CD14-positive monocyte (primary cell): ENCODE measurements at regions not wholly inside any gene's neighbourhood (a gene's known extent, or its start where the extent isn't known, plus 50 kb on each side); places are given as distances from the start of the nearest gene placed in this dataset.

ENCODE experiments used
- DNase-seq, 3 donors: peaks; one replicate each; pipeline ENCODE4 v3.0.0-alpha.2; 2011 to 2022
- H2AFZ ChIP-seq: 2 replicates; pipeline ENCODE4 v1.6.0; 2012; ENCODE audit warnings: mild to moderate bottlenecking, low read depth, low read length, inconsistent platforms; ENCODE audit not compliant: insufficient read depth, poor library complexity, severe bottlenecking
- H3K27ac ChIP-seq, 2 donors: 1 replicate in 1 of 2; 2 replicates in 1 of 2; pipeline ENCODE4 v1.5.1; 2012 to 2013; ENCODE audit warnings: low read length in 2 of 2, control low read depth in 1 of 2, inconsistent platforms in 1 of 2, low read depth in 1 of 2, mild to moderate bottlenecking in 1 of 2
- H3K27me3 ChIP-seq, 2 donors: one replicate each; pipeline versions ENCODE4 v1.6.0 to v1.6.1; 2011 to 2013; ENCODE audit warnings: low read length in 2 of 2; ENCODE audit not compliant: control insufficient read depth in 2 of 2, insufficient read depth in 2 of 2
- H3K36me3 ChIP-seq, 2 donors: replicated peaks in 1 of 2; 1 replicate in 1 of 2; 2 replicates in 1 of 2; pipeline versions ENCODE4 v1.5.1 to v1.6.1; 2012 to 2013; ENCODE audit warnings: low read length in 2 of 2, control low read depth in 1 of 2, inconsistent platforms in 1 of 2, mild to moderate bottlenecking in 1 of 2; ENCODE audit not compliant: insufficient read depth in 2 of 2, control insufficient read depth in 1 of 2
- H3K4me1 ChIP-seq, 2 donors: 1 replicate in 1 of 2; 2 replicates in 1 of 2; pipeline versions ENCODE4 v1.5.1 to v1.6.1; 2012 to 2013; ENCODE audit warnings: low read length in 2 of 2, control low read depth in 1 of 2, inconsistent platforms in 1 of 2, mild to moderate bottlenecking in 1 of 2, moderate library complexity in 1 of 2; ENCODE audit not compliant: insufficient read depth in 2 of 2, control insufficient read depth in 1 of 2
- H3K4me2 ChIP-seq: replicated peaks from 2 replicates; pipeline ENCODE3; 2012; ENCODE audit warnings: low read length, moderate library complexity, mild to moderate bottlenecking; ENCODE audit not compliant: poor library complexity, severe bottlenecking; ENCODE audit errors: extremely low read depth
- H3K4me3 ChIP-seq, 3 experiments: fragments of 200-600 bp in 1 of 3; sonication (generic) in 1 of 3; replicated peaks in 1 of 3; 1 replicate in 2 of 3; 2 replicates in 1 of 3; pipeline ENCODE4 v1.5.1; 2011 to 2013; ENCODE audit warnings: low read length in 3 of 3, mild to moderate bottlenecking in 3 of 3, control low read depth in 2 of 3, low read depth in 2 of 3, inconsistent platforms in 1 of 3, moderate library complexity in 1 of 3
- H3K79me2 ChIP-seq: 2 replicates; pipeline ENCODE4 v1.6.0; 2012; ENCODE audit warnings: mild to moderate bottlenecking, control low read depth, inconsistent platforms, low read length, moderate library complexity; ENCODE audit not compliant: insufficient read depth
- H3K9ac ChIP-seq: 2 replicates; pipeline ENCODE4 v1.6.0; 2017; ENCODE audit warnings: low read length, mild to moderate bottlenecking; ENCODE audit not compliant: insufficient read depth, poor library complexity, severe bottlenecking
- H3K9me3 ChIP-seq, 2 donors: replicated peaks in 1 of 2; 1 replicate in 1 of 2; 2 replicates in 1 of 2; pipeline versions ENCODE4 v1.5.1 to v1.6.1; 2012 to 2013; ENCODE audit warnings: low read length in 2 of 2, control low read depth in 1 of 2; ENCODE audit not compliant: control insufficient read depth in 1 of 2, insufficient read depth in 1 of 2
- H4K20me1 ChIP-seq: 2 replicates; pipeline ENCODE4 v1.6.0; 2012; ENCODE audit warnings: mild to moderate bottlenecking, low read length, control low read depth, moderate library complexity; ENCODE audit not compliant: insufficient read depth
- H3K27ac Mint-ChIP-seq, 7 donors: one replicate each; pipeline ENCODE4 v1.8.0; 2020; ENCODE audit warnings: mild to moderate bottlenecking in 7 of 7, mixed read lengths in 7 of 7, moderate library complexity in 6 of 7, inconsistent platforms in 2 of 7
- H3K27me3 Mint-ChIP-seq, 3 donors: one replicate each; pipeline ENCODE4 v1.8.0; 2021 to 2022; ENCODE audit warnings: low read depth in 3 of 3, mild to moderate bottlenecking in 3 of 3, mixed read lengths in 3 of 3, moderate library complexity in 3 of 3, inconsistent platforms in 1 of 3
- H3K36me3 Mint-ChIP-seq, 2 donors: one replicate each; pipeline ENCODE4 v1.8.0; 2020; ENCODE audit warnings: mixed read lengths in 2 of 2, inconsistent platforms in 1 of 2, mild to moderate bottlenecking in 1 of 2
- H3K4me1 Mint-ChIP-seq: one replicate; pipeline ENCODE4 v1.8.0; 2020; ENCODE audit warnings: mild to moderate bottlenecking, mixed read lengths
- H3K4me3 Mint-ChIP-seq, 2 donors: one replicate each; pipeline ENCODE4 v1.8.0; 2020; ENCODE audit warnings: mild to moderate bottlenecking in 2 of 2, mixed read lengths in 2 of 2, moderate library complexity in 1 of 2
- H3K9me3 Mint-ChIP-seq, 7 donors: one replicate each; pipeline ENCODE4 v1.8.0; 2020 to 2022; ENCODE audit warnings: mixed read lengths in 7 of 7, mild to moderate bottlenecking in 6 of 7, moderate library complexity in 6 of 7, inconsistent platforms in 2 of 7
- CTCF ChIP-seq: fragments of 200-600 bp; IDR thresholded peaks from one replicate; pipeline ENCODE4 v1.8.0; 2022; ENCODE audit warnings: antibody characterized with exemption, mild to moderate bottlenecking
- WGBS: methylation state at CpG from one replicate; pipeline ENCODE4 v1.1.5; 2013; ENCODE audit warnings: missing lambda C conversion rate; ENCODE audit not compliant: insufficient coverage; 5-methylcytosine and 5-hydroxymethylcytosine counted together
- intact Hi-C, 2 donors: fragments of 100-400 bp; cut with micrococcal nuclease; formaldehyde crosslinking; loops; one replicate each; pipeline versions ENCODE4 v1.15.0 to v1.15.1; 2023

DNA sequence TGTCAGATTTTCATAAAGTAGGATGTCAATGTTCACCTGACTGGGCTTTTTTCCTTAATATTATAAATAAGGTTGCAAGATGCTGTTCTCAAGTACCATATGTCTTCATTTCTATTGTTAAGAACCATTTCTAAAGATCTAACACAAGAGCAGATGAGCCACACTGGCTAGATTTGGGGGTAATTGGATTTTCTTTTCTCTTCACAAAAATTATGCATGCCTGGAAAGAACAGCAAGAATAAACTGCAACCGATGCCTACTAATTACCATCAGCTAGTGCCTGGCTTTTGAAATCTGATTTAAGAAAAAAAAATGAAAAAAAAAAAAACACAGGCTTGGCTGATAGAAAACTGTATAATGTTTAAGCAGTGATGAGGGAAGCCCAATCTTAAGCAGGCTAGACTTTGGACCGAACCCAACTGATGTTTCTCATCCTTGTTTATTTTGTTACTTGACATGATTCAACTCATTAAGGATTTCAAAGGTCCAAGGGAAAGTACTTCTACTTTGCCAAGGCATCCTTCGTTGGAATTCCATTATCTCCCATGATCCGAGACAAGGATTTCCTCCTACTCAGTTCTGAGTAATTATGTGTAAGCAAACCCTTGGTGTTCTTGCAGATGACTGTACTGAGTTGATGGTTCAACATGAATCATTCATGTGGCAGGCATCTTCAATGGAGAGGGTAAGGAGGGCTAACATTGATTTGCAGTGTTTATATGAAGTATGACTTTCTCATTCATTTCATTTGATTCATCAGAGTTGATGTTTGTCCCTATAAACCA lies 300.5 kb downstream of the SPRY2 start:
- TF ChIP-seq CTCF, result no peak
- Mint-ChIP-seq H3K4me1 (peaks cover 68% of the 10 kb centered on the region), H3K9me3 (peaks cover 0 to 5% (median 3%) of the 10 kb centered on the region in 7 donors), H3K27ac (peak overlapping the region in 6 of 7 donors; percentile 19 to 92 (median 86)), H3K4me3 (peak overlapping the region in 1 of 2 donors; percentile 22), H3K36me3 (peaks cover 0 to 2% of the 10 kb centered on the region in 2 donors), H3K27me3 (no peaks in the 10 kb centered on the region)
- Histone ChIP-seq H3K27ac (peak overlapping the region in 1 of 2 donors; percentile 42), H3K36me3 (no peaks in the 10 kb centered on the region), H4K20me1 (no peaks in the 10 kb centered on the region), H3K9me3 (no peaks in the 10 kb centered on the region), H3K4me2 (peak overlapping the region; percentile 8), H3K27me3 (no peaks in the 10 kb centered on the region), H3K4me1 (peaks cover 53 to 56% of the 10 kb centered on the region in 2 donors), H2AFZ (no peak overlapping the region), H3K79me2 (no peaks in the 10 kb centered on the region), H3K4me3 (no peak overlapping the region), H3K9ac (no peak overlapping the region)
- DNase-seq, result peak; percentile 49 to 84 (median 68)
- WGBS, result 100% methylated on average over 1 of the region's 4 CpGs
- intact Hi-C loops, result loop anchor here (5.0 to 10.0 kb wide), 2 partner anchors 127 to 404 kb away; no protein-coding TSS in a partner anchor

DNA sequence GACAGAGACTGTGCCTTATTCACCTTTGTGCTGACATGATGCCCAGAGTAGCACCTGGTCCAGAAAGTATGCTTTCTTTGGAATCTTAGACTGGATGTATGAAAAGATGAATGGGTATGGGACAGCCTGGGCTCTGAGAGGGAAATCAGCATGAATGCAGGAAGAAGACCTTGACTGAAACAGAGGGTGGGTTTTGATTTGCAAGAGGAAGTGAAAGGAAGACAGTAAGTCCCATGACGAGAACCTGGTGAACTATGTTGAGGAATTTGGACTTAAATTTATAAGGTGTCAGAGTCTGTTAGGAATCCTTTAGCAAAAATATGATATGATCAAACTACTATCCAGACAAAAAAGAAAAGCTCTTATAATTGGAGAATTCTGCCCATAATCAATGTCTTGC lies 301.9 kb downstream of the SPRY2 start:
- Mint-ChIP-seq H3K27ac (peak overlapping the region; percentile 8 to 60 (median 43)), H3K4me1 (peaks cover 69% of the 10 kb centered on the region), H3K36me3 (peaks cover 0 to 2% of the 10 kb centered on the region in 2 donors), H3K9me3 (peaks cover 0 to 4% (median under 1%) of the 10 kb centered on the region in 7 donors), H3K4me3 (peak overlapping the region in 1 of 2 donors; percentile 5), H3K27me3 (no peaks in the 10 kb centered on the region)
- Histone ChIP-seq H4K20me1 (no peaks in the 10 kb centered on the region), H3K9me3 (no peaks in the 10 kb centered on the region), H3K36me3 (no peaks in the 10 kb centered on the region), H3K4me2 (peak overlapping the region; percentile 4), H3K9ac (no peak overlapping the region), H2AFZ (no peak overlapping the region), H3K27me3 (no peaks in the 10 kb centered on the region), H3K27ac (no peak overlapping the region), H3K4me3 (peak overlapping the region in 1 of 3 experiments; percentile 10), H3K4me1 (peaks cover 56 to 57% of the 10 kb centered on the region in 2 donors), H3K79me2 (no peaks in the 10 kb centered on the region)
- no peak for TF ChIP-seq CTCF
- WGBS, result no CpG with 5 or more reads among the region's 1 CpG
- peak in 2 of 3 donors; percentile 55 to 66 for DNase-seq
- intact Hi-C loops, result no loop called here
